CD4-positive, alpha-beta T cell (primary cell): ENCODE measurements at regions not wholly inside any gene's neighbourhood (a gene's known extent, or its start where the extent isn't known, plus 50 kb on each side); places are given as distances from the start of the nearest gene placed in this dataset.

Source experiments
- ATAC-seq: fragments of 200-7000 bp; cut with Tn5 transposase; one replicate; pipeline ENCODE4 v1.10.0; 2022; ENCODE audit warnings: mild to moderate bottlenecking; ENCODE audit not compliant: poor library complexity
- CTCF ChIA-PET: fragments of 350-600 bp; sonication (Branson Sonifier 250); formaldehyde crosslinking; loops from one replicate; lab custom pipeline; 2021; ENCODE audit warnings: antibody characterized with exemption, inconsistent platforms; lab: Charles Lee
- POLR2A ChIA-PET: fragments of 350-600 bp; sonication (Branson Sonifier 250); formaldehyde crosslinking; loops from one replicate; lab custom pipeline; 2021; ENCODE audit warnings: antibody characterized with exemption, inconsistent platforms; lab: Charles Lee
- DNase-seq, 14 experiments: peaks; one replicate each; pipeline ENCODE4 v3.0.0-alpha.2; 2013 to 2020; ENCODE audit warnings: mixed read lengths in 2 of 14
- H3K27ac ChIP-seq, 2 donors: one replicate each; pipeline versions ENCODE4 v1.5.1 to v1.7.0; 2013; ENCODE audit warnings: low read length in 2 of 2, low read depth in 1 of 2, mild to moderate bottlenecking in 1 of 2
- H3K27me3 ChIP-seq, 2 experiments: 1 replicate in 1 of 2; 2 replicates in 1 of 2; pipeline versions ENCODE4 v1.6.1 to v1.7.0; 2013; ENCODE audit warnings: low read length in 2 of 2, control low read depth in 1 of 2, mild to moderate bottlenecking in 1 of 2, moderate library complexity in 1 of 2; ENCODE audit not compliant: insufficient read depth in 2 of 2, control insufficient read depth in 1 of 2
- H3K36me3 ChIP-seq: one replicate; pipeline ENCODE4 v1.6.1; 2013; ENCODE audit warnings: low read length, control low read depth; ENCODE audit not compliant: insufficient read depth
- H3K4me1 ChIP-seq: one replicate; pipeline ENCODE4 v1.6.1; 2013; ENCODE audit warnings: low read length, control low read depth; ENCODE audit not compliant: insufficient read depth
- H3K4me3 ChIP-seq: one replicate; pipeline ENCODE4 v1.5.1; 2013; ENCODE audit warnings: mild to moderate bottlenecking, low read length, moderate library complexity
- H3K9me3 ChIP-seq, 2 experiments: 1 replicate in 1 of 2; 2 replicates in 1 of 2; pipeline versions ENCODE4 v1.6.1 to v1.7.0; 2013; ENCODE audit warnings: low read length in 2 of 2, mild to moderate bottlenecking in 2 of 2, control low read depth in 1 of 2, moderate library complexity in 1 of 2; ENCODE audit not compliant: control insufficient read depth in 1 of 2, insufficient read depth in 1 of 2
- H3K27ac Mint-ChIP-seq: one replicate; pipeline ENCODE4 v1.8.0; 2020; ENCODE audit warnings: mixed read lengths
- H3K27me3 Mint-ChIP-seq: one replicate; pipeline ENCODE4 v1.8.0; 2021; ENCODE audit warnings: mixed read lengths
- H3K36me3 Mint-ChIP-seq: one replicate; pipeline ENCODE4 v1.8.0; 2021; ENCODE audit warnings: low read depth, mixed read lengths
- H3K4me1 Mint-ChIP-seq: one replicate; pipeline ENCODE4 v1.8.0; 2021; ENCODE audit warnings: low read depth, mixed read lengths
- H3K4me3 Mint-ChIP-seq: one replicate; pipeline ENCODE4 v1.8.0; 2020; ENCODE audit warnings: mild to moderate bottlenecking, mixed read lengths
- H3K9me3 Mint-ChIP-seq: one replicate; pipeline ENCODE4 v1.8.0; 2020; ENCODE audit warnings: mixed read lengths
- intact Hi-C, 2 experiments: fragments of 100-400 bp; cut with DNase I in 1 of 2; cut with micrococcal nuclease in 1 of 2; formaldehyde crosslinking; loops; one replicate each; pipeline versions ENCODE4 v1.15.1 to v1.9.0; 2023 to 2025; cut with DNase I, micrococcal nuclease
- TF ChIP-seq, protein P1 (sequence below): fragments of 200-600 bp; IDR thresholded peaks from one replicate; pipeline ENCODE4 v1.8.0; 2022; ENCODE audit warnings: antibody characterized with exemption, mild to moderate bottlenecking

DNA sequence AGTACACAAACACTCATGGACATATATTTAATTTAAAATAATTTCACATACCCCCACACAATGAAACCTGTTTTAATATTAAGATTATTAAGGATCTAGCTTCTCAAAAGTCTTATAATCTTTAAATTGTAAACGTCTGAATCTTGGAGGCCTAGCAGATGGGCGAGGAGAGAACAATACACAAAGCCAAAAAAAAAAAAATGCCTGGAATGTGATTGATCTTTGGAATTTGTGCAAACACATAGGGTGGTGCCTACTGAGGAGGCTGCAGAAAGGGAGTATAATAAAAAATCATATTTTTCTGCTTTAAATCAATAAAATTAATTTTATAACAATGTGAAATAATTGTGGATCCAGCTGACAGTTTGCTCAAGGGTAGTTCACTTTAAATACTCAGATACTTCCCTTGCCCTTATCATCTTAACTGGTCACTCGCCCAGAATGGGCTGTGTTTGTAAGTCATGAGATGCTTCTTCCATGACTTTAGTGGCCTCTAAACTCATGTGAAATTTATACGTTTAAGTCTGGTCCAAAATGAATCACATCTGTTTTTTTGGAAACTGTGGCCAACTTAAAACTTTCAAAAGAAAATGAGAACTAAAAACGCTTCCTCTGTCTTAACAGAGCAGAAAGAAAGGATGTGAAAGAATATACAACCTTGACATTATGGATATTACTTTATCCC lies 802.8 kb upstream of the CXADR start:
- H3K27me3 Mint-ChIP-seq: no peaks in the 10 kb centered on the region
- H3K27ac Mint-ChIP-seq: no peak overlapping the region
- intact Hi-C loops: no loop called here
- no peaks in the 10 kb centered on the region for H3K36me3 ChIP-seq
- H3K4me3 ChIP-seq: no peak overlapping the region
- no peak overlapping the region for H3K27ac ChIP-seq
- no peaks in the 10 kb centered on the region for H3K36me3 Mint-ChIP-seq
- no peaks in the 10 kb centered on the region for H3K4me1 ChIP-seq
- H3K9me3 Mint-ChIP-seq: peaks cover 8% of the 10 kb centered on the region
- H3K4me3 Mint-ChIP-seq: no peak overlapping the region
- no peaks in the 10 kb centered on the region for H3K4me1 Mint-ChIP-seq
- no peaks in the 10 kb centered on the region for H3K9me3 ChIP-seq
- ATAC-seq (no peak), DNase-seq (no peak)
- ChIA-PET POLR2A (no interaction called here), CTCF (interaction anchor here (0.6 kb wide), 1 partner anchor 107 kb away, joined by 3 read pairs; no protein-coding TSS in a partner anchor)
- H3K27me3 ChIP-seq: no peaks in the 10 kb centered on the region
- TF ChIP-seq, protein P1, sequence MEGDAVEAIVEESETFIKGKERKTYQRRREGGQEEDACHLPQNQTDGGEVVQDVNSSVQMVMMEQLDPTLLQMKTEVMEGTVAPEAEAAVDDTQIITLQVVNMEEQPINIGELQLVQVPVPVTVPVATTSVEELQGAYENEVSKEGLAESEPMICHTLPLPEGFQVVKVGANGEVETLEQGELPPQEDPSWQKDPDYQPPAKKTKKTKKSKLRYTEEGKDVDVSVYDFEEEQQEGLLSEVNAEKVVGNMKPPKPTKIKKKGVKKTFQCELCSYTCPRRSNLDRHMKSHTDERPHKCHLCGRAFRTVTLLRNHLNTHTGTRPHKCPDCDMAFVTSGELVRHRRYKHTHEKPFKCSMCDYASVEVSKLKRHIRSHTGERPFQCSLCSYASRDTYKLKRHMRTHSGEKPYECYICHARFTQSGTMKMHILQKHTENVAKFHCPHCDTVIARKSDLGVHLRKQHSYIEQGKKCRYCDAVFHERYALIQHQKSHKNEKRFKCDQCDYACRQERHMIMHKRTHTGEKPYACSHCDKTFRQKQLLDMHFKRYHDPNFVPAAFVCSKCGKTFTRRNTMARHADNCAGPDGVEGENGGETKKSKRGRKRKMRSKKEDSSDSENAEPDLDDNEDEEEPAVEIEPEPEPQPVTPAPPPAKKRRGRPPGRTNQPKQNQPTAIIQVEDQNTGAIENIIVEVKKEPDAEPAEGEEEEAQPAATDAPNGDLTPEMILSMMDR: no peak

DNA sequence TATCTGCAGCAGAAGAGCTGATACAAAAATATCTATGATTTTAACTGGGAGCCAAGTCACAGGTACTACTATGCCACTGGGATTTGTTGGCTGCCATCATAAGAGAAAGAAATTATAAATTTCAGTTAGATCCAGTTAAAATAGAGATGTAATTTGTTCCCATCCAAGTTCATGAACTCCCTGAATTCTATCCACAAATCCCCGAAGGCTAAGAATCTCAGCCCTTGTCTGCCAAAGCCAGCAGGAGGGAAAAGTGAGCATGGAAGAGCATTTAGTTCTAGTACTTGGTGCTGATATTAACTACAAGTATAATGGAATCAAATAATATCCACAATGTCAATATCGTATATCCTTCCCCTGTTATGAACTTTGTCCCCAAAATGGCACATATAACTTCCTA lies 801.1 kb upstream of the CXADR start:
- Histone ChIP-seq H3K27ac (no peak overlapping the region), H3K4me3 (no peak overlapping the region), H3K9me3 (no peaks in the 10 kb centered on the region), H3K36me3 (no peaks in the 10 kb centered on the region), H3K27me3 (no peaks in the 10 kb centered on the region), H3K4me1 (no peaks in the 10 kb centered on the region)
- DNase-seq (no peak), ATAC-seq (no peak)
- Mint-ChIP-seq H3K36me3 (no peaks in the 10 kb centered on the region), H3K9me3 (peaks cover 10% of the 10 kb centered on the region), H3K4me1 (no peaks in the 10 kb centered on the region), H3K27ac (no peak overlapping the region), H3K27me3 (no peaks in the 10 kb centered on the region), H3K4me3 (no peak overlapping the region)
- intact Hi-C loops: no loop called here
- TF ChIP-seq, protein P1: no peak
- POLR2A ChIA-PET: no interaction called here
- CTCF ChIA-PET: no interaction called here

DNA sequence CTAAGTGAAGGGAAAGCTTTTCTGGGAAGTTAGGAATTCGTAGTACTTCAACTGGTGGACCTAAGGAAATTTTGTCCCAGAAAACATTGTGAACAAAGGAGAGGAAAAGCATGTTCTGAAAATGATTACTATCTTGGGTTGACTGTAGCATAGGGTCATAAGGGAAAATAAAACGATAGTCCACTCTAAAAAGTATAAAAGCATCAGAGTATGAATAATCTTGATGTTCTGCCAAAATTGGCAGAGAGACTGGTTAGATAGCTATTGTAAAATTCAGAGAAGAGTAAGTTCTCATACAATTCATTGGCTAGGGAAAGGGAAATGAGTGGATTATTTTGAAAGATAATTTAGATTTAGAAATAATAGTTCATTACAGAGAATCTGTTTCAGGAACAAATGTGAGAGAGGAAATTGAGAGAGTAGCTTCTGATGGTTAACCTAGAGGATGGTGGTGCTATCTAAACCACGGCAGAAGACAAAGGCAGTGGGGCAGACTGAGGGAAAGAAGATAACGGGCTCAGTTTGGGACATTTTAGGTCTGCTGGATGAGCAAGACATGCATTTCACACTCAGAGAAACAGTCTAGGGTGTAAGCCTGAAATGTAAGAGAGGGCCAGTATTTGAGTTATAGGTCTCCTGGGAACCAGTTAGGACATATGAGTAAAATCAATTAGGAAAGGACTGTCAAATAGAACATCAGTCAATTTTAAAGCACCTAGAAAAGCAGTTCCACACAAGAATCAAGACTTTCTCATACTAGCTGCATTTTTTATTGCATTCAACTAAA lies 799.3 kb upstream of the CXADR start:
- H3K36me3 ChIP-seq: no peaks in the 10 kb centered on the region
- ATAC-seq (no peak), DNase-seq (no peak)
- Mint-ChIP-seq H3K27me3 (no peaks in the 10 kb centered on the region), H3K27ac (no peak overlapping the region), H3K36me3 (no peaks in the 10 kb centered on the region), H3K9me3 (peaks cover 10% of the 10 kb centered on the region), H3K4me1 (no peaks in the 10 kb centered on the region), H3K4me3 (no peak overlapping the region)
- no peaks in the 10 kb centered on the region for H3K9me3 ChIP-seq
- no peaks in the 10 kb centered on the region for H3K27me3 ChIP-seq
- ChIA-PET CTCF (no interaction called here), POLR2A (no interaction called here)
- H3K4me3 ChIP-seq: no peak overlapping the region
- H3K27ac ChIP-seq: no peak overlapping the region
- intact Hi-C loops: no loop called here
- TF ChIP-seq, protein P1: no peak
- H3K4me1 ChIP-seq: no peaks in the 10 kb centered on the region
